ENCODE measurements at regions not wholly inside any gene's neighbourhood (a gene's known extent, or its start where the extent isn't known, plus 50 kb on each side); places are given as distances from the start of the nearest gene placed in this dataset.
"Not testable (repeated sequence)": the region's sequence is repeated elsewhere in the genome, so short reads cannot be mapped to it uniquely, and the experiment has no call there.

DNA sequence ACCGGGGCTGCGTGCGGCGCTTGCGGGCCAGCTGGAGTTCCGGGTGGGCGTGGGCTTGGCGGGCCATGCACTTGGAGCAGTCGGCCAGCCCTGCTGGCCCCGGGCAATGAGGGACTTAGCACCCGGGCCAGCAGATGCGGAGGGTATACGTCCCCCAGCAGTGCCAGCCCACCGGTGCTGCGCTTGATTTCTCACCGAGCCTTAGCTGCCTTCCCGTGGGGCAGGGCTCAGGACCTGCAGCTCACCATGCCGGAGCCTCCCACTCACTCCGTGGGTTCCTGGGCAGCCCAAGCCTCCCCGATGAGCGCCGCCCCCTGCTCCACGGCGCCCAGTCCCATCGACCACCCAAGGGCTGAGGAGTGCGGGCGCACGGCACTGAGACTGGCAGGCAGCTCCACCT, 51.4 kb upstream of the INPP4B start:
- not testable (repeated sequence) for H3K56ac ChIP-seq (ENCODE audit: low read length); H3K9ac ChIP-seq (ENCODE audit: low read length); H4K5ac ChIP-seq (ENCODE audit: low read length); H3K18ac ChIP-seq (ENCODE audit: low read length); H3K79me1 ChIP-seq (ENCODE audit: low read length); H4K8ac ChIP-seq (ENCODE audit: low read depth, low read length); H3K27me3 ChIP-seq (ENCODE audit: insufficient read depth, low read length, poor library complexity); H3K79me2 ChIP-seq (ENCODE audit: control insufficient read depth, insufficient read depth, low read length); H2AK5ac ChIP-seq (ENCODE audit: low read length); H2BK15ac ChIP-seq (replicated peaks; ENCODE audit: low read depth); H3K4ac ChIP-seq (ENCODE audit: low read depth, low read length); H3K23ac ChIP-seq (ENCODE audit: low read length); H2BK120ac ChIP-seq (ENCODE audit: low read depth, low read length); H3K4me2 ChIP-seq (ENCODE audit: low read length); H2BK5ac ChIP-seq (ENCODE audit: low read length); DNase-seq; H3K36me3 ChIP-seq (ENCODE audit: control insufficient read depth, insufficient read depth, low read length); H3K27ac ChIP-seq (ENCODE audit: low read depth, low read length); H3K4me1 ChIP-seq (ENCODE audit: control insufficient read depth, low read depth, low read length); H3K4me3 ChIP-seq (ENCODE audit: low read length)
- no CpG with 5 or more reads among the region's 28 CpGs for WGBS (ENCODE audit: extremely low coverage, insufficient coverage, low lambda C conversion rate)

GRCh38 chr4:142900622-142901021, 54.5 kb upstream of the INPP4B start:
- Histone ChIP-seq H3K4me1 (ENCODE audit: control insufficient read depth, low read depth, low read length) (no peaks in the 10 kb centered on the region), H3K79me2 (ENCODE audit: control insufficient read depth, insufficient read depth, low read length) (no peaks in the 10 kb centered on the region), H3K4me2 (ENCODE audit: low read length) (no peak overlapping the region), H3K27me3 (ENCODE audit: insufficient read depth, low read length, poor library complexity) (no peaks in the 10 kb centered on the region), H2AK5ac (ENCODE audit: low read length) (no peak overlapping the region), H3K9ac (ENCODE audit: low read length) (no peak overlapping the region), H3K23ac (ENCODE audit: low read length) (no peak overlapping the region), H4K5ac (ENCODE audit: low read length) (no peak overlapping the region), H3K36me3 (ENCODE audit: control insufficient read depth, insufficient read depth, low read length) (no peaks in the 10 kb centered on the region), H3K79me1 (ENCODE audit: low read length) (no peaks in the 10 kb centered on the region), H3K56ac (ENCODE audit: low read length) (no peak overlapping the region), H3K4me3 (ENCODE audit: low read length) (no peak overlapping the region), H3K4ac (ENCODE audit: low read depth, low read length) (no peak overlapping the region), H2BK120ac (ENCODE audit: low read depth, low read length) (no peak overlapping the region), H4K8ac (ENCODE audit: low read depth, low read length) (no peak overlapping the region), H2BK5ac (ENCODE audit: low read length) (no peak overlapping the region), H3K18ac (ENCODE audit: low read length) (no peak overlapping the region), H3K27ac (ENCODE audit: low read depth, low read length) (no peak overlapping the region), H2BK15ac (replicated peaks; ENCODE audit: low read depth) (no peak overlapping the region)
- WGBS (ENCODE audit: extremely low coverage, insufficient coverage, low lambda C conversion rate) = no CpG with 5 or more reads among the region's 1 CpG
- DNase-seq = no peak

DNA sequence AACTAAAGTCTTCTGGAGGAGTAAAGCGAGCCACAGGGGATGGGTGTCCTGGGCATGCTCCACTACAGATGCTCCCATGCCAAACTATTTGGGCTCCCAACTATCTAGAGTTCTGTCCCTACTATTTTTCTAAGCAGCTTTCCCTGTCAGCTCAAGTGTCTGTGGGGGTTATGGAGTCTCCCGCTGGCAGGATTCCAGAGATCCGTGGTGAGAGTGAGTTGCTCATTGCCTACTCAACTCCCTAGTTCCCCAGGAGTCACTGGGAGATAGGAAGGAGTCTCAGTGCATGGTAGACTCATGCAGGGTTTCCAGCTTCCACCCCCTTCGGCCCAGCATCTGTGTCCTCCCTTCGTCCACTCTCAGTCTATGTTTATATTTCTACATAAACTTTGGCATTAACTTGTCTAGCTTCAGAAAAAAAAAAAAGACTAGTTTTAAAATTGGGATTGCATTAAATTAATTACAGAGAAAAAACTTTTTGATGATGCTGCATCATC, 55.1 kb upstream of the INPP4B start:
- H4K8ac ChIP-seq (ENCODE audit: low read depth, low read length) = no peak overlapping the region
- H4K5ac ChIP-seq (ENCODE audit: low read length) = no peak overlapping the region
- H3K9ac ChIP-seq (ENCODE audit: low read length) = no peak overlapping the region
- H3K56ac ChIP-seq (ENCODE audit: low read length) = no peak overlapping the region
- no peak overlapping the region for H2AK5ac ChIP-seq (ENCODE audit: low read length)
- H3K18ac ChIP-seq (ENCODE audit: low read length) = no peak overlapping the region
- no CpG with 5 or more reads among the region's 5 CpGs for WGBS (ENCODE audit: extremely low coverage, insufficient coverage, low lambda C conversion rate)
- no peak overlapping the region for H2BK120ac ChIP-seq (ENCODE audit: low read depth, low read length)
- no peak overlapping the region for H3K4me3 ChIP-seq (ENCODE audit: low read length)
- H3K4me2 ChIP-seq (ENCODE audit: low read length) = no peak overlapping the region
- H3K27me3 ChIP-seq (ENCODE audit: insufficient read depth, low read length, poor library complexity) = no peaks in the 10 kb centered on the region
- no peaks in the 10 kb centered on the region for H3K4me1 ChIP-seq (ENCODE audit: control insufficient read depth, low read depth, low read length)
- H3K79me2 ChIP-seq (ENCODE audit: control insufficient read depth, insufficient read depth, low read length) = no peaks in the 10 kb centered on the region
- no peak for DNase-seq
- no peak overlapping the region for H2BK15ac ChIP-seq (replicated peaks; ENCODE audit: low read depth)
- H3K4ac ChIP-seq (ENCODE audit: low read depth, low read length) = no peak overlapping the region
- H3K36me3 ChIP-seq (ENCODE audit: control insufficient read depth, insufficient read depth, low read length) = no peaks in the 10 kb centered on the region
- H3K79me1 ChIP-seq (ENCODE audit: low read length) = no peaks in the 10 kb centered on the region
- no peak overlapping the region for H3K23ac ChIP-seq (ENCODE audit: low read length)
- no peak overlapping the region for H3K27ac ChIP-seq (ENCODE audit: low read depth, low read length)
- H2BK5ac ChIP-seq (ENCODE audit: low read length) = no peak overlapping the region

DNA sequence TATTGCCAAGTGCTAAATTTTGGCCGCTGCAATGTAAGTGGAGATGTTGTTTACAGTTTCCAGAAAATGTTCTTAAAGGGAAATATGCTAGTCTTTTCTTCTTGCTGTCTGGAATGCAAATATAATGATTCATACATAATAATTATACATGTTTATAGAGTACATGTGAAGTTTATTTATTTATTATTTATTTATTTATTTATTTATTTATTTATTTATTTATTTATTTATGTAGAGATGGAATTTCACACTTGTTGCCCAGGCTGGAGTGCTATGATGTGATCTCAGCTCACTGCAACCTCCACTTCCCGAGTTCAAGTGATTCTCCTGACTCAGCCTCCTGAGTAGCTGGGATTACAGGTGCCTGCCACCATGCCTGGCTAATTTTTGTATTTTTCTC, 57.5 kb upstream of the INPP4B start:
- H2AK5ac ChIP-seq (ENCODE audit: low read length); H3K27ac ChIP-seq (ENCODE audit: low read depth, low read length); H3K23ac ChIP-seq (ENCODE audit: low read length); H3K4me3 ChIP-seq (ENCODE audit: low read length); H3K27me3 ChIP-seq (ENCODE audit: insufficient read depth, low read length, poor library complexity); DNase-seq; H3K4ac ChIP-seq (ENCODE audit: low read depth, low read length); H4K8ac ChIP-seq (ENCODE audit: low read depth, low read length); H3K79me2 ChIP-seq (ENCODE audit: control insufficient read depth, insufficient read depth, low read length); H3K79me1 ChIP-seq (ENCODE audit: low read length); H3K56ac ChIP-seq (ENCODE audit: low read length); H3K4me1 ChIP-seq (ENCODE audit: control insufficient read depth, low read depth, low read length); H3K9ac ChIP-seq (ENCODE audit: low read length); H4K5ac ChIP-seq (ENCODE audit: low read length); H3K36me3 ChIP-seq (ENCODE audit: control insufficient read depth, insufficient read depth, low read length); H2BK5ac ChIP-seq (ENCODE audit: low read length); H3K18ac ChIP-seq (ENCODE audit: low read length); H2BK15ac ChIP-seq (replicated peaks; ENCODE audit: low read depth); H3K4me2 ChIP-seq (ENCODE audit: low read length); H2BK120ac ChIP-seq (ENCODE audit: low read depth, low read length): not testable (repeated sequence)
- no CpG with 5 or more reads among the region's 2 CpGs for WGBS (ENCODE audit: extremely low coverage, insufficient coverage, low lambda C conversion rate)

- no peaks in the 10 kb centered on the region for H3K27me3 ChIP-seq (ENCODE audit: insufficient read depth, low read length, poor library complexity)
- H3K4me2 ChIP-seq (ENCODE audit: low read length) = no peak overlapping the region
- no peak overlapping the region for H2BK120ac ChIP-seq (ENCODE audit: low read depth, low read length)
- H3K27ac ChIP-seq (ENCODE audit: low read depth, low read length) = no peak overlapping the region
- H3K79me1 ChIP-seq (ENCODE audit: low read length) = no peaks in the 10 kb centered on the region
- H3K36me3 ChIP-seq (ENCODE audit: control insufficient read depth, insufficient read depth, low read length) = no peaks in the 10 kb centered on the region
- no peak overlapping the region for H3K18ac ChIP-seq (ENCODE audit: low read length)
- no peak overlapping the region for H3K56ac ChIP-seq (ENCODE audit: low read length)
- no peak overlapping the region for H3K23ac ChIP-seq (ENCODE audit: low read length)
- no peaks in the 10 kb centered on the region for H3K79me2 ChIP-seq (ENCODE audit: control insufficient read depth, insufficient read depth, low read length)
- H2AK5ac ChIP-seq (ENCODE audit: low read length) = no peak overlapping the region
- no peak overlapping the region for H2BK15ac ChIP-seq (replicated peaks; ENCODE audit: low read depth)
- no peaks in the 10 kb centered on the region for H3K4me1 ChIP-seq (ENCODE audit: control insufficient read depth, low read depth, low read length)
- H4K5ac ChIP-seq (ENCODE audit: low read length) = no peak overlapping the region
- H3K4me3 ChIP-seq (ENCODE audit: low read length) = no peak overlapping the region
- WGBS (ENCODE audit: extremely low coverage, insufficient coverage, low lambda C conversion rate) = no CpG with 5 or more reads among the region's 2 CpGs
- H4K8ac ChIP-seq (ENCODE audit: low read depth, low read length) = no peak overlapping the region
- H2BK5ac ChIP-seq (ENCODE audit: low read length) = no peak overlapping the region
- no peak overlapping the region for H3K9ac ChIP-seq (ENCODE audit: low read length)
- no peak for DNase-seq
- no peak overlapping the region for H3K4ac ChIP-seq (ENCODE audit: low read depth, low read length)
Measured at GRCh38 chr4:142909908-142910307, 63.8 kb upstream of the INPP4B start.

- Histone ChIP-seq H2BK120ac (ENCODE audit: low read depth, low read length) (no peak overlapping the region), H3K27me3 (ENCODE audit: insufficient read depth, low read length, poor library complexity) (no peaks in the 10 kb centered on the region), H3K79me1 (ENCODE audit: low read length) (no peaks in the 10 kb centered on the region), H3K56ac (ENCODE audit: low read length) (no peak overlapping the region), H3K4me2 (ENCODE audit: low read length) (no peak overlapping the region), H3K9ac (ENCODE audit: low read length) (no peak overlapping the region), H3K36me3 (ENCODE audit: control insufficient read depth, insufficient read depth, low read length) (no peaks in the 10 kb centered on the region), H3K4me3 (ENCODE audit: low read length) (no peak overlapping the region), H4K5ac (ENCODE audit: low read length) (no peak overlapping the region), H3K4ac (ENCODE audit: low read depth, low read length) (no peak overlapping the region), H2BK15ac (replicated peaks; ENCODE audit: low read depth) (no peak overlapping the region), H3K27ac (ENCODE audit: low read depth, low read length) (no peak overlapping the region), H3K4me1 (ENCODE audit: control insufficient read depth, low read depth, low read length) (no peaks in the 10 kb centered on the region), H2AK5ac (ENCODE audit: low read length) (no peak overlapping the region), H2BK5ac (ENCODE audit: low read length) (no peak overlapping the region), H3K18ac (ENCODE audit: low read length) (no peak overlapping the region), H3K23ac (ENCODE audit: low read length) (no peak overlapping the region), H4K8ac (ENCODE audit: low read depth, low read length) (no peak overlapping the region), H3K79me2 (ENCODE audit: control insufficient read depth, insufficient read depth, low read length) (no peaks in the 10 kb centered on the region)
- no CpG with 5 or more reads among the region's 1 CpG for WGBS (ENCODE audit: extremely low coverage, insufficient coverage, low lambda C conversion rate)
- DNase-seq = no peak
Measured at GRCh38 chr4:142913034-142913433, 66.9 kb upstream of the INPP4B start.
